HEK293T (cell line): ENCODE measurements at regions not wholly inside any gene's neighbourhood (a gene's known extent, or its start where the extent isn't known, plus 50 kb on each side); places are given as distances from the start of the nearest gene placed in this dataset.

Experiments used
- BHLHE40 ChIP-seq: fragments of 450-650 bp; IDR thresholded peaks from 2 replicates; pipeline ENCODE4 v1.6.1; 2016; ENCODE audit warnings: mild to moderate bottlenecking, moderate library complexity, borderline replicate concordance
- ELF4 ChIP-seq: fragments of 450-650 bp; IDR thresholded peaks from 2 replicates; pipeline ENCODE4 v1.6.1; 2017; ENCODE audit warnings: antibody characterized with exemption
- HDGF ChIP-seq: fragments of 450-650 bp; IDR thresholded peaks from 2 replicates; pipeline ENCODE4 v1.6.1; 2017; ENCODE audit warnings: antibody characterized with exemption, borderline replicate concordance
- LEF1 ChIP-seq: fragments of 450-650 bp; IDR thresholded peaks from 2 replicates; pipeline ENCODE4 v1.6.1; 2017; ENCODE audit warnings: mild to moderate bottlenecking, borderline replicate concordance

DNA sequence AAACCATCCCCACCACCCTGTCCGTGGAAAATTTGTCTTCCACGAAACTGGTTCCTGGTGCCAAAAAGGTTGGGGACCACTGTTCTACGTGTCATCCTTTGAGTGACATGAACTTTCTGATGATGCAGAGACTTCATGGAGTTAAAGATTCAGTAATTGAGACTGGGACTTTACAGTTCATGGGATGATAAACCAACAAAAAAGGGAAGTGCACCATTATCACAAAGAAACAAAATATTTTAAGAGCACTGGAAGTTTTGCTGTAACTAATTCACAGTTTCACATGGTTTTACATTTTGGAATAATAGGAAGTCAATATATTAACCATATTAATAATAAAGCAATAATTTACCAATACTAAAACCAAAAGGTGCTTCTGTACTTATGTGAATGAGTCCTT lies 126.8 kb downstream of the AQP4 start:
- no peak for TF ChIP-seq HDGF
- TF ChIP-seq ELF4, result no peak
- no peak for TF ChIP-seq LEF1
- no peak for TF ChIP-seq BHLHE40
